Keratinocyte (primary cell): ENCODE measurements at regions not wholly inside any gene's neighbourhood (a gene's known extent, or its start where the extent isn't known, plus 50 kb on each side); places are given as distances from the start of the nearest gene placed in this dataset.
"Not testable (repeated sequence)": the region's sequence is repeated elsewhere in the genome, so short reads cannot be mapped to it uniquely, and the experiment has no call there.

Experiments
- DNase-seq: peaks from one replicate; pipeline ENCODE4 v3.0.0-alpha.2; 2011; ENCODE audit warnings: low read depth, missing footprints, low spot score
- FAIRE-seq: peaks from 2 replicates; lab custom pipeline; 2011; peaks lifted over from hg19 to GRCh38; lab: Jason Lieb, UNC
- H2AFZ ChIP-seq: 2 replicates; pipeline ENCODE4 v1.6.0; 2012; ENCODE audit warnings: low read length, control low read depth, inconsistent platforms; ENCODE audit not compliant: control insufficient read depth
- H3K27ac ChIP-seq: 2 replicates; pipeline ENCODE4 v1.5.1; 2011; ENCODE audit warnings: low read length; ENCODE audit not compliant: control insufficient read depth, insufficient read depth
- H3K27me3 ChIP-seq: 3 replicates; pipeline ENCODE4 v1.6.0; 2011; ENCODE audit warnings: low read length; ENCODE audit not compliant: control insufficient read depth, insufficient read depth; ENCODE audit errors: extremely low read depth
- H3K36me3 ChIP-seq, 2 experiments: 2 replicates in 1 of 2; 3 replicates in 1 of 2; pipeline ENCODE4 v1.5.1; 2011; ENCODE audit warnings: low read length in 2 of 2, mild to moderate bottlenecking in 1 of 2; ENCODE audit not compliant: control insufficient read depth in 2 of 2, insufficient read depth in 2 of 2; ENCODE audit errors: extremely low read depth in 1 of 2
- H3K4me1 ChIP-seq: 3 replicates; pipeline ENCODE4 v1.5.1; 2011; ENCODE audit warnings: low read length; ENCODE audit not compliant: control insufficient read depth, insufficient read depth; ENCODE audit errors: extremely low read depth
- H3K4me2 ChIP-seq: 3 replicates; pipeline ENCODE4 v1.6.0; 2011; ENCODE audit warnings: low read depth, low read length; ENCODE audit not compliant: control insufficient read depth, insufficient read depth; ENCODE audit errors: extremely low read depth
- H3K4me3 ChIP-seq, 3 experiments: fragments of 200-600 bp in 1 of 3; sonication (generic) in 1 of 3; 2 replicates in 2 of 3; 3 replicates in 1 of 3; pipeline ENCODE4 v1.5.1; 2011 to 2016; ENCODE audit warnings: low read length in 3 of 3, mild to moderate bottlenecking in 3 of 3, control low read depth in 2 of 3, inconsistent platforms in 1 of 3, low read depth in 1 of 3, mixed read lengths in 1 of 3, mixed run types in 1 of 3, moderate library complexity in 1 of 3; ENCODE audit not compliant: control insufficient read depth in 2 of 3, insufficient read depth in 2 of 3; ENCODE audit errors: extremely low read depth in 1 of 3
- H3K79me2 ChIP-seq: 2 replicates; pipeline ENCODE4 v1.6.0; 2012; ENCODE audit warnings: low read length; ENCODE audit not compliant: control insufficient read depth, insufficient read depth
- H3K9ac ChIP-seq: 3 replicates; pipeline ENCODE4 v1.6.0; 2011; ENCODE audit warnings: low read length; ENCODE audit not compliant: control insufficient read depth, insufficient read depth; ENCODE audit errors: extremely low read depth
- H3K9me1 ChIP-seq: 3 replicates; pipeline ENCODE4 v1.6.0; 2011; ENCODE audit warnings: low read length; ENCODE audit not compliant: control insufficient read depth, insufficient read depth; ENCODE audit errors: extremely low read depth
- H3K9me3 ChIP-seq: 2 replicates; pipeline ENCODE4 v1.5.1; 2012; ENCODE audit warnings: low read depth, low read length; ENCODE audit not compliant: control insufficient read depth
- H4K20me1 ChIP-seq: 3 replicates; pipeline ENCODE4 v1.6.0; 2011; ENCODE audit warnings: low read length; ENCODE audit not compliant: control insufficient read depth, insufficient read depth; ENCODE audit errors: extremely low read depth
- EZH2 ChIP-seq: IDR thresholded peaks from one replicate; pipeline ENCODE4 v1.6.1; 2012; ENCODE audit warnings: inconsistent platforms, mild to moderate bottlenecking, low read length, moderate library complexity
- dilution Hi-C: fragments of 300-500 bp; cut with MboI; formaldehyde crosslinking; loops from one replicate; pipeline ENCODE4 v1.7.0; 2020; ENCODE audit warnings: low sequenced_read_pairs; ENCODE audit not compliant: extremely low pct_ligation_motif_present
- TF ChIP-seq, protein P1 (sequence below), 3 experiments: IDR thresholded peaks in 1 of 3; conservative IDR thresholded peaks in 1 of 3; optimal IDR thresholded peaks in 1 of 3; 2 replicates in 2 of 3; 3 replicates in 1 of 3; pipeline versions ENCODE3 to v1.5.1; 2011; ENCODE audit warnings: low read length in 3 of 3, mild to moderate bottlenecking in 3 of 3, moderate library complexity in 2 of 3, control low read depth in 1 of 3, inconsistent platforms in 1 of 3; ENCODE audit not compliant: insufficient read depth in 2 of 3; ENCODE audit errors: extremely low read depth in 1 of 3

DNA sequence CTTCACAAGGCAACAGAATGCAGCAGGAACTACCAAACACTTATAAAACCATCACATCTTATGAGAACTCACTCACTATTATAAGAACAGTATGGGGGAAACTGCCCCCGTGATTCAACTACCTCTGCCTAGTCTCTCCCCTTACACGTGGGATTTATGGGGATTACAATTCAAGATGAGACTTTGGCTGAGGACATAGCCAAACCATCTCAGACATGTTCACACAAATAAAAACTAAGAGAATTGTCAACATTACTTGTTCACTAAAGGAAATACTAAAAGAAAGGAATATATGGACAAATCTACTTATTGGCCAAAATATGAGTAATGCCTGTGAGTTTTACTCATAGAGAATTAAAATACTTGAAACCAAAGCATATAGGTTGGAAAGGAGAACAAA, 505.1 kb downstream of the IGSF11 start:
- Histone ChIP-seq H2AFZ (no peak overlapping the region), H3K4me1 (no peaks in the 10 kb centered on the region), H4K20me1 (no peaks in the 10 kb centered on the region), H3K36me3 (no peaks in the 10 kb centered on the region), H3K9ac (no peak overlapping the region), H3K27me3 (no peaks in the 10 kb centered on the region), H3K27ac (no peak overlapping the region), H3K4me2 (no peak overlapping the region), H3K9me3 (no peaks in the 10 kb centered on the region), H3K4me3 (no peak overlapping the region), H3K9me1 (no peaks in the 10 kb centered on the region), H3K79me2 (no peaks in the 10 kb centered on the region)
- DNase-seq, result no peak
- FAIRE-seq, result no peak
- dilution Hi-C loops, result no loop called here
- TF ChIP-seq EZH2, result no peak
- TF ChIP-seq, protein P1, sequence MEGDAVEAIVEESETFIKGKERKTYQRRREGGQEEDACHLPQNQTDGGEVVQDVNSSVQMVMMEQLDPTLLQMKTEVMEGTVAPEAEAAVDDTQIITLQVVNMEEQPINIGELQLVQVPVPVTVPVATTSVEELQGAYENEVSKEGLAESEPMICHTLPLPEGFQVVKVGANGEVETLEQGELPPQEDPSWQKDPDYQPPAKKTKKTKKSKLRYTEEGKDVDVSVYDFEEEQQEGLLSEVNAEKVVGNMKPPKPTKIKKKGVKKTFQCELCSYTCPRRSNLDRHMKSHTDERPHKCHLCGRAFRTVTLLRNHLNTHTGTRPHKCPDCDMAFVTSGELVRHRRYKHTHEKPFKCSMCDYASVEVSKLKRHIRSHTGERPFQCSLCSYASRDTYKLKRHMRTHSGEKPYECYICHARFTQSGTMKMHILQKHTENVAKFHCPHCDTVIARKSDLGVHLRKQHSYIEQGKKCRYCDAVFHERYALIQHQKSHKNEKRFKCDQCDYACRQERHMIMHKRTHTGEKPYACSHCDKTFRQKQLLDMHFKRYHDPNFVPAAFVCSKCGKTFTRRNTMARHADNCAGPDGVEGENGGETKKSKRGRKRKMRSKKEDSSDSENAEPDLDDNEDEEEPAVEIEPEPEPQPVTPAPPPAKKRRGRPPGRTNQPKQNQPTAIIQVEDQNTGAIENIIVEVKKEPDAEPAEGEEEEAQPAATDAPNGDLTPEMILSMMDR (optimal IDR thresholded peaks at IDR 0.05 in 1 of 3, IDR thresholded peaks at IDR 0.05 in 1 of 3, conservative IDR thresholded peaks at IDR 0.05 in 1 of 3; ENCODE audit: extremely low read depth in 1 of 3, insufficient read depth in 2 of 3, low read length in 3 of 3), result no peak

DNA sequence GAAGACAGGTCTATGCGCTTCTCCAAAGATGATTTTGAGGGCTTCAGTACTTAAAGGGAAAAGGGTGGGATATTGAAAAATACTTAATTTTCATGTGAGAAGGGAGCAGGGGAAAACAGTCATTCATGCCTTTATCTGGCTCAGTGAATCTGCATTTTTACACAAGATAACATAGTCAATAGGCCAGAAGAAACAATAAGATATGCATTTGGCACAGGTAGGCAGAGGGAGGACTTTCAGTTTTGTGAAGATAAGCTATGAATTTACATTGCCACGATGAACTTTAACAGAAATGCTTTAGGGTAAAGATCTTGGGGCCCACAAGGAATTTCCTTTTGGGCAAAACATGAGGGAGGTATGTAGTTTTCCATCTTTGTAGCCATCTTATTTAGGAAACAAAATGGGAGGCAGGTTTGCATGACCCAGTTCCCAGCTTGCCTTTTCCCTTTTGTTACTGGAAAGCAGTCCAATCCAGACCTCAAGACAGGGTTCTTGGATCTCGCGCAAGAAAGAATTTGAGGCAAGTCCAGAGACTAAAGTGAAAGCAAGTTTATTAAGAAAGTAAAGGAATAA, 504.2 kb downstream of the IGSF11 start:
- H3K9me3 ChIP-seq, result no peaks in the 10 kb centered on the region
- H3K4me1 ChIP-seq, result no peaks in the 10 kb centered on the region
- H3K79me2 ChIP-seq, result no peaks in the 10 kb centered on the region
- H3K27me3 ChIP-seq, result no peaks in the 10 kb centered on the region
- H3K27ac ChIP-seq, result no peak overlapping the region
- H3K4me3 ChIP-seq, result no peak overlapping the region
- no peak for FAIRE-seq
- TF ChIP-seq, protein P1 (optimal IDR thresholded peaks at IDR 0.05 in 1 of 3, IDR thresholded peaks at IDR 0.05 in 1 of 3, conservative IDR thresholded peaks at IDR 0.05 in 1 of 3; ENCODE audit: extremely low read depth in 1 of 3, insufficient read depth in 2 of 3, low read length in 3 of 3), result no peak
- TF ChIP-seq EZH2, result no peak
- H4K20me1 ChIP-seq, result no peaks in the 10 kb centered on the region
- no peaks in the 10 kb centered on the region for H3K9me1 ChIP-seq
- dilution Hi-C loops, result no loop called here
- H3K9ac ChIP-seq, result no peak overlapping the region
- no peak overlapping the region for H2AFZ ChIP-seq
- H3K36me3 ChIP-seq, result no peaks in the 10 kb centered on the region
- no peak for DNase-seq
- H3K4me2 ChIP-seq, result no peak overlapping the region

GRCh38 chr3:118530927-118531356, 503.7 kb downstream of the IGSF11 start:
- DNase-seq, H3K4me2 ChIP-seq, H3K79me2 ChIP-seq, H4K20me1 ChIP-seq, H3K4me1 ChIP-seq, H3K36me3 ChIP-seq, dilution Hi-C loops, H3K9me1 ChIP-seq, H3K9me3 ChIP-seq, H3K9ac ChIP-seq, FAIRE-seq, H3K27ac ChIP-seq, H2AFZ ChIP-seq, H3K4me3 ChIP-seq, H3K27me3 ChIP-seq: not testable (repeated sequence)
